ENCODE measurements at regions not wholly inside any gene's neighbourhood (a gene's known extent, or its start where the extent isn't known, plus 50 kb on each side); places are given as distances from the start of the nearest gene placed in this dataset.

- WGBS, 2 donors, result 72 to 82% methylated on average over 3 of the region's 3 CpGs
- no peak overlapping the region for H3K4me3 ChIP-seq
- no peak for DNase-seq
- no peak overlapping the region for H3K27ac ChIP-seq
- no peaks in the 10 kb centered on the region for H3K36me3 ChIP-seq
- H3K9me3 ChIP-seq, result no peaks in the 10 kb centered on the region
- no peaks in the 10 kb centered on the region for H3K27me3 ChIP-seq
- intact Hi-C loops (cut with DNase I), result no loop called here
- peaks cover 0 to 11% (median 3%) of the 10 kb centered on the region in 4 donors for H3K4me1 ChIP-seq
- TF ChIP-seq CTCF (IDR thresholded peaks at IDR 0.05) (no peak), EP300 (IDR thresholded peaks at IDR 0.05) (no peak)
These were observed 721.4 kb upstream of the NR2F2 start for GRCh38 chr15:95609096-95609495.

GRCh38 chr15:95610945-95611344 is 719.6 kb upstream of the NR2F2 start:
- no peak for DNase-seq

GRCh38 chr15:95615436-95615835 is 715.1 kb upstream of the NR2F2 start:
- no peak for DNase-seq
- 20 to 49% methylated on average over 3 of the region's 3 CpGs for WGBS, 2 donors
- no peaks in the 10 kb centered on the region for H3K36me3 ChIP-seq

More at GRCh38 chr15:95610945-95611344, 719.6 kb upstream of the NR2F2 start:
- no peaks in the 10 kb centered on the region for H3K4me1 ChIP-seq
- 85 to 88% methylated on average over 2 of the region's 2 CpGs for WGBS, 2 donors
- TF ChIP-seq EP300 (IDR thresholded peaks at IDR 0.05) (no peak), POLR2A (IDR thresholded peaks at IDR 0.05) (no peak), CTCF (IDR thresholded peaks at IDR 0.05) (no peak)
- H3K27ac ChIP-seq, result no peak overlapping the region
- no peak overlapping the region for H3K4me3 ChIP-seq
- H3K27me3 ChIP-seq, result no peaks in the 10 kb centered on the region
- no peaks in the 10 kb centered on the region for H3K36me3 ChIP-seq
- H3K9me3 ChIP-seq, result no peaks in the 10 kb centered on the region
- intact Hi-C loops (cut with DNase I), result no loop called here

GRCh38 chr15:95616306-95616705 is 714.2 kb upstream of the NR2F2 start:
- Histone ChIP-seq H3K27ac (no peak overlapping the region), H3K9me3 (no peaks in the 10 kb centered on the region), H3K36me3 (no peaks in the 10 kb centered on the region), H3K27me3 (no peaks in the 10 kb centered on the region), H3K4me1 (no peaks in the 10 kb centered on the region), H3K4me3 (no peak overlapping the region)
- intact Hi-C loops (cut with DNase I), result no loop called here
- DNase-seq, result no peak
- TF ChIP-seq POLR2AphosphoS5 (IDR thresholded peaks at IDR 0.05) (no peak), CTCF (IDR thresholded peaks at IDR 0.05) (no peak), EP300 (IDR thresholded peaks at IDR 0.05) (no peak), POLR2A (IDR thresholded peaks at IDR 0.05) (no peak)
- WGBS, 2 donors, result 90 to 96% methylated on average over 2 of the region's 2 CpGs

More at GRCh38 chr15:95615436-95615835, 715.1 kb upstream of the NR2F2 start:
- no peaks in the 10 kb centered on the region for H3K9me3 ChIP-seq
- H3K4me3 ChIP-seq, result no peak overlapping the region
- H3K27me3 ChIP-seq, result no peaks in the 10 kb centered on the region
- peak overlapping the region in 1 of 4 donors; percentile 23 for H3K27ac ChIP-seq
- intact Hi-C loops (cut with DNase I), result no loop called here
- H3K4me1 ChIP-seq, result no peaks in the 10 kb centered on the region
- no peak for TF ChIP-seq POLR2A (IDR thresholded peaks at IDR 0.05)
- no peak for TF ChIP-seq EP300 (IDR thresholded peaks at IDR 0.05)
- no peak for TF ChIP-seq POLR2AphosphoS5 (IDR thresholded peaks at IDR 0.05)
- no peak for TF ChIP-seq CTCF (IDR thresholded peaks at IDR 0.05)

GRCh38 chr15:95620934-95621579 is 709.4 kb upstream of the NR2F2 start:
- Histone ChIP-seq H3K27me3 (no peaks in the 10 kb centered on the region), H3K27ac (no peak overlapping the region), H3K36me3 (no peaks in the 10 kb centered on the region), H3K9me3 (peaks cover 0 to 2% (median 0%) of the 10 kb centered on the region in 4 donors), H3K4me1 (no peaks in the 10 kb centered on the region), H3K4me3 (no peak overlapping the region)
- intact Hi-C loops (cut with DNase I), result no loop called here
- no peak for DNase-seq
- TF ChIP-seq EP300 (IDR thresholded peaks at IDR 0.05) (no peak), CTCF (IDR thresholded peaks at IDR 0.05) (no peak), POLR2AphosphoS5 (IDR thresholded peaks at IDR 0.05) (no peak), POLR2A (IDR thresholded peaks at IDR 0.05) (no peak)
- 73 to 83% methylated on average over 1 of the region's 1 CpG for WGBS, 2 donors
